ENCODE measurements at regions not wholly inside any gene's neighbourhood (a gene's known extent, or its start where the extent isn't known, plus 50 kb on each side); places are given as distances from the start of the nearest gene placed in this dataset.

DNA sequence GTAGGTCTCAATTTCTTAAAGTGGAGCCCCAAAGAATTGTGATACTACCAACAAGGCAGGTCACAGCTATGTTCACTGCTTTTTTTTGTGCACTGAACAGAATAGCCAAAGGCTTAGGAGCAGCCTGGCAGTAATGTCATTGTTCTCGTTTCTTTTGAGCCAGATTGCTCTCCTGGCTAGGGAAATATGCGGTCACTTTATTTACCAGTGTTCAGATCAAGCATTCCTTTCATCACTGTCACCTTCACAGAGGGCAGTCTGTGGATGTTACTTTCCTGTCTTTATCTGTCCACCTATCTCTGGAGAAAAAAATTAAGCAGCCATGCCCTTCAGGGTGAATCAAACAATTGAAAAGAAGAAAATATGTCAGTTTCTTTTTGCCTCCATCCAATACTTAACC lies 159.6 kb downstream of the BTG1 start:
- Histone ChIP-seq H3K9me3 (ENCODE audit: control insufficient read depth in 4 of 4, low read length in 3 of 4) (no peaks in the 10 kb centered on the region), H3K27ac (ENCODE audit: low read depth in 1 of 2, low read length in 2 of 2) (no peak overlapping the region), H3K4me3 (ENCODE audit: low read depth in 1 of 3, low read length in 3 of 3) (no peak overlapping the region), H3K36me3 (ENCODE audit: control insufficient read depth in 4 of 4, insufficient read depth in 3 of 4, low read depth in 1 of 4, low read length in 3 of 4) (no peaks in the 10 kb centered on the region), H3K27me3 (ENCODE audit: control insufficient read depth in 4 of 4, insufficient read depth in 4 of 4, low read length in 3 of 4) (no peaks in the 10 kb centered on the region), H3K9ac (ENCODE audit: low read depth in 1 of 2, low read length in 2 of 2) (no peak overlapping the region), H3K4me1 (ENCODE audit: control insufficient read depth in 4 of 4, insufficient read depth in 4 of 4, low read length in 3 of 4) (no peaks in the 10 kb centered on the region)
- TF ChIP-seq SP1 (IDR thresholded peaks at IDR 0.05) (no peak), FOXA2 (IDR thresholded peaks at IDR 0.05) (no peak), HNF4G (IDR thresholded peaks at IDR 0.05) (no peak)
- TF ChIP-seq, protein P1, sequence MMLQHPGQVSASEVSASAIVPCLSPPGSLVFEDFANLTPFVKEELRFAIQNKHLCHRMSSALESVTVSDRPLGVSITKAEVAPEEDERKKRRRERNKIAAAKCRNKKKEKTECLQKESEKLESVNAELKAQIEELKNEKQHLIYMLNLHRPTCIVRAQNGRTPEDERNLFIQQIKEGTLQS (IDR thresholded peaks at IDR 0.05), result no peak
- TF ChIP-seq, protein P2, sequence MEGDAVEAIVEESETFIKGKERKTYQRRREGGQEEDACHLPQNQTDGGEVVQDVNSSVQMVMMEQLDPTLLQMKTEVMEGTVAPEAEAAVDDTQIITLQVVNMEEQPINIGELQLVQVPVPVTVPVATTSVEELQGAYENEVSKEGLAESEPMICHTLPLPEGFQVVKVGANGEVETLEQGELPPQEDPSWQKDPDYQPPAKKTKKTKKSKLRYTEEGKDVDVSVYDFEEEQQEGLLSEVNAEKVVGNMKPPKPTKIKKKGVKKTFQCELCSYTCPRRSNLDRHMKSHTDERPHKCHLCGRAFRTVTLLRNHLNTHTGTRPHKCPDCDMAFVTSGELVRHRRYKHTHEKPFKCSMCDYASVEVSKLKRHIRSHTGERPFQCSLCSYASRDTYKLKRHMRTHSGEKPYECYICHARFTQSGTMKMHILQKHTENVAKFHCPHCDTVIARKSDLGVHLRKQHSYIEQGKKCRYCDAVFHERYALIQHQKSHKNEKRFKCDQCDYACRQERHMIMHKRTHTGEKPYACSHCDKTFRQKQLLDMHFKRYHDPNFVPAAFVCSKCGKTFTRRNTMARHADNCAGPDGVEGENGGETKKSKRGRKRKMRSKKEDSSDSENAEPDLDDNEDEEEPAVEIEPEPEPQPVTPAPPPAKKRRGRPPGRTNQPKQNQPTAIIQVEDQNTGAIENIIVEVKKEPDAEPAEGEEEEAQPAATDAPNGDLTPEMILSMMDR (IDR thresholded peaks at IDR 0.05; ENCODE audit: low read depth, low read length, missing input control), result no peak
- TF ChIP-seq, protein P3, sequence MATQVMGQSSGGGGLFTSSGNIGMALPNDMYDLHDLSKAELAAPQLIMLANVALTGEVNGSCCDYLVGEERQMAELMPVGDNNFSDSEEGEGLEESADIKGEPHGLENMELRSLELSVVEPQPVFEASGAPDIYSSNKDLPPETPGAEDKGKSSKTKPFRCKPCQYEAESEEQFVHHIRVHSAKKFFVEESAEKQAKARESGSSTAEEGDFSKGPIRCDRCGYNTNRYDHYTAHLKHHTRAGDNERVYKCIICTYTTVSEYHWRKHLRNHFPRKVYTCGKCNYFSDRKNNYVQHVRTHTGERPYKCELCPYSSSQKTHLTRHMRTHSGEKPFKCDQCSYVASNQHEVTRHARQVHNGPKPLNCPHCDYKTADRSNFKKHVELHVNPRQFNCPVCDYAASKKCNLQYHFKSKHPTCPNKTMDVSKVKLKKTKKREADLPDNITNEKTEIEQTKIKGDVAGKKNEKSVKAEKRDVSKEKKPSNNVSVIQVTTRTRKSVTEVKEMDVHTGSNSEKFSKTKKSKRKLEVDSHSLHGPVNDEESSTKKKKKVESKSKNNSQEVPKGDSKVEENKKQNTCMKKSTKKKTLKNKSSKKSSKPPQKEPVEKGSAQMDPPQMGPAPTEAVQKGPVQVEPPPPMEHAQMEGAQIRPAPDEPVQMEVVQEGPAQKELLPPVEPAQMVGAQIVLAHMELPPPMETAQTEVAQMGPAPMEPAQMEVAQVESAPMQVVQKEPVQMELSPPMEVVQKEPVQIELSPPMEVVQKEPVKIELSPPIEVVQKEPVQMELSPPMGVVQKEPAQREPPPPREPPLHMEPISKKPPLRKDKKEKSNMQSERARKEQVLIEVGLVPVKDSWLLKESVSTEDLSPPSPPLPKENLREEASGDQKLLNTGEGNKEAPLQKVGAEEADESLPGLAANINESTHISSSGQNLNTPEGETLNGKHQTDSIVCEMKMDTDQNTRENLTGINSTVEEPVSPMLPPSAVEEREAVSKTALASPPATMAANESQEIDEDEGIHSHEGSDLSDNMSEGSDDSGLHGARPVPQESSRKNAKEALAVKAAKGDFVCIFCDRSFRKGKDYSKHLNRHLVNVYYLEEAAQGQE (IDR thresholded peaks at IDR 0.05), result no peak
- TF ChIP-seq, protein P4, sequence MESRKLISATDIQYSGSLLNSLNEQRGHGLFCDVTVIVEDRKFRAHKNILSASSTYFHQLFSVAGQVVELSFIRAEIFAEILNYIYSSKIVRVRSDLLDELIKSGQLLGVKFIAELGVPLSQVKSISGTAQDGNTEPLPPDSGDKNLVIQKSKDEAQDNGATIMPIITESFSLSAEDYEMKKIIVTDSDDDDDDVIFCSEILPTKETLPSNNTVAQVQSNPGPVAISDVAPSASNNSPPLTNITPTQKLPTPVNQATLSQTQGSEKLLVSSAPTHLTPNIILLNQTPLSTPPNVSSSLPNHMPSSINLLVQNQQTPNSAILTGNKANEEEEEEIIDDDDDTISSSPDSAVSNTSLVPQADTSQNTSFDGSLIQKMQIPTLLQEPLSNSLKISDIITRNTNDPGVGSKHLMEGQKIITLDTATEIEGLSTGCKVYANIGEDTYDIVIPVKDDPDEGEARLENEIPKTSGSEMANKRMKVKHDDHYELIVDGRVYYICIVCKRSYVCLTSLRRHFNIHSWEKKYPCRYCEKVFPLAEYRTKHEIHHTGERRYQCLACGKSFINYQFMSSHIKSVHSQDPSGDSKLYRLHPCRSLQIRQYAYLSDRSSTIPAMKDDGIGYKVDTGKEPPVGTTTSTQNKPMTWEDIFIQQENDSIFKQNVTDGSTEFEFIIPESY (IDR thresholded peaks at IDR 0.05), result no peak
- TF ChIP-seq, protein P5, sequence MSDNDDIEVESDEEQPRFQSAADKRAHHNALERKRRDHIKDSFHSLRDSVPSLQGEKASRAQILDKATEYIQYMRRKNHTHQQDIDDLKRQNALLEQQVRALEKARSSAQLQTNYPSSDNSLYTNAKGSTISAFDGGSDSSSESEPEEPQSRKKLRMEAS (IDR thresholded peaks at IDR 0.05), result no peak
- no peak for DNase-seq (ENCODE audit: low spot score)
- 81% methylated on average over 2 of the region's 2 CpGs for WGBS

DNA sequence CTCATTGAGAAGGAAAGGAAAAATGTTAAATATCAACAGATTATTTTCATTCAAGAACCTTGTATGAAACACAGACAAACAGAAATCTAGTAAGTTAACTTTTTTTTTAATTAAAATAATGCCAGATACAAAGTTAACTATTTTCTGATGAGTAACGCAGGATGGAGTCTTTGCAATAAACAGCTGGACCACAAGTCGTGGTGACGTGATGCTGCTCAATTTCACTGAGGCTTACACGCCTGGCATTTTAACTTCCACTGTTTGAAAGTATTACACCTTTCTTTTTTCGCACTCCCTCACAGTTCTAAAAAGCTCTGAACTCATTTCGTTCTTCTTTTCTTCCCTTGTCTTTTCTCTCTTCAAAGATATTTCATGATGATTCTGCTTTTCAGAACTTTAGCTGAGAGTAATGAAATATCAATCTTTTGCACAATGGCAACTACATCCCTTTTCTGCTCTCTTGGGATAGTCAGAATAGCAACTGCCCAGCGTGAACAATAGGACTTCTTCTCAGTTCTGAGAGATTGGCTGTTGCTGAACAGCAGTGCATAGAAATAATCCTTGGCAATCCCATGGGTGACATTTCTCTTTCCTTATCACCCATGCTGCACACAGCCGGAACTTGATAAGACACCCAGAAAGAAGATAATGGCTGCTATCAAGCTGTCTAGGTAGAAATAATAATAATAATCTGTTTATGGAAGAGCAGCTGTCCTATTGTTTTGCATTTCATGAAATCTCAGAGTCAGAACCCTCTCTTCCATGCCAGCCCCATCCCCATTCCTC lies 160.5 kb downstream of the BTG1 start:
- H3K36me3 ChIP-seq (ENCODE audit: control insufficient read depth in 4 of 4, insufficient read depth in 3 of 4, low read depth in 1 of 4, low read length in 3 of 4), result no peaks in the 10 kb centered on the region
- H3K27me3 ChIP-seq (ENCODE audit: control insufficient read depth in 4 of 4, insufficient read depth in 4 of 4, low read length in 3 of 4), result no peaks in the 10 kb centered on the region
- H3K27ac ChIP-seq (ENCODE audit: low read depth in 1 of 2, low read length in 2 of 2), result no peak overlapping the region
- no peak overlapping the region for H3K4me3 ChIP-seq (ENCODE audit: low read depth in 1 of 3, low read length in 3 of 3)
- no peaks in the 10 kb centered on the region for H3K9me3 ChIP-seq (ENCODE audit: control insufficient read depth in 4 of 4, low read length in 3 of 4)
- no peak for DNase-seq (ENCODE audit: low spot score)
- no peaks in the 10 kb centered on the region for H3K4me1 ChIP-seq (ENCODE audit: control insufficient read depth in 4 of 4, insufficient read depth in 4 of 4, low read length in 3 of 4)
- no peak overlapping the region for H3K9ac ChIP-seq (ENCODE audit: low read depth in 1 of 2, low read length in 2 of 2)
- 78% methylated on average over 8 of the region's 8 CpGs for WGBS
- TF ChIP-seq TAF1 (conservative IDR thresholded peaks at IDR 0.05) (no peak), SP1 (IDR thresholded peaks at IDR 0.05) (no peak), GABPA (IDR thresholded peaks at IDR 0.05 in 1 of 2, conservative IDR thresholded peaks at IDR 0.05 in 1 of 2) (no peak), YY1 (IDR thresholded peaks at IDR 0.05) (no peak), RXRA (IDR thresholded peaks at IDR 0.05) (no peak), EGR1 (IDR thresholded peaks at IDR 0.05; ENCODE audit: low read depth in 2 of 2) (no peak), JUND (IDR thresholded peaks at IDR 0.05) (no peak), FOXA1 (IDR thresholded peaks at IDR 0.05) (no peak), HNF4A (conservative IDR thresholded peaks at IDR 0.05) (no peak), HNF4G (IDR thresholded peaks at IDR 0.05) (no peak), FOXA2 (IDR thresholded peaks at IDR 0.05) (no peak), RAD21 (IDR thresholded peaks at IDR 0.05) (no peak), NR2F2 (IDR thresholded peaks at IDR 0.05) (no peak)
- TF ChIP-seq, protein P5 (IDR thresholded peaks at IDR 0.05), result no peak
- TF ChIP-seq, protein P1 (IDR thresholded peaks at IDR 0.05), result no peak
- TF ChIP-seq, protein P3 (IDR thresholded peaks at IDR 0.05), result no peak

Data from liver (tissue), 8 donors.